Testis (tissue), 2 donors: ENCODE measurements at regions not wholly inside any gene's neighbourhood (a gene's known extent, or its start where the extent isn't known, plus 50 kb on each side); places are given as distances from the start of the nearest gene placed in this dataset.

Source experiments
- CTCF ChIP-seq, 3 experiments: fragments of 450-650 bp in 2 of 3; fragments of 200-600 bp in 1 of 3; sonication (generic) in 1 of 3; IDR thresholded peaks; one replicate each; pipeline ENCODE4 v1.5.1; 2016 to 2019; ENCODE audit warnings: antibody characterized with exemption in 3 of 3, mild to moderate bottlenecking in 2 of 3, moderate library complexity in 1 of 3
- POLR2A ChIP-seq: fragments of 450-650 bp; IDR thresholded peaks from one replicate; pipeline ENCODE4 v1.6.1; 2017; ENCODE audit warnings: antibody characterized with exemption, mild to moderate bottlenecking, moderate library complexity

- TF ChIP-seq CTCF (IDR thresholded peaks at IDR 0.05) (no peak), POLR2A (no peak)
Observed at GRCh38 chr13:73210218-73210883, 151.5 kb downstream of the KLF5 start.
